SK-N-SH (cell line): ENCODE measurements at regions not wholly inside any gene's neighbourhood (a gene's known extent, or its start where the extent isn't known, plus 50 kb on each side); places are given as distances from the start of the nearest gene placed in this dataset.
"Not testable (repeated sequence)": the region's sequence is repeated elsewhere in the genome, so short reads cannot be mapped to it uniquely, and the experiment has no call there.

ENCODE experiments used
- CHD2 ChIP-seq: fragments of 150-350 bp; IDR thresholded peaks from 2 replicates; pipeline ENCODE4 v1.6.1; 2018; ENCODE audit warnings: low read length; ENCODE audit not compliant: partially characterized antibody
- ELF1 ChIP-seq: IDR thresholded peaks from 2 replicates; pipeline ENCODE4 v1.4.0; 2012
- EP300 ChIP-seq, 2 experiments: IDR thresholded peaks; 2 replicates each; pipeline versions ENCODE4 v1.4.0 to v1.6.1; 2012; ENCODE audit warnings: borderline replicate concordance in 1 of 2, low read depth in 1 of 2, low read length in 1 of 2
- EZH2phosphoT487 ChIP-seq: fragments of 200-600 bp; sonication (generic); IDR thresholded peaks from 2 replicates; pipeline ENCODE4 v1.6.1; 2017; ENCODE audit warnings: low read depth, mixed run types, mild to moderate bottlenecking, antibody characterized with exemption, moderate library complexity, borderline replicate concordance
- MEF2A ChIP-seq: IDR thresholded peaks from 2 replicates; pipeline ENCODE4 v1.4.0; 2012; ENCODE audit warnings: low read depth, borderline replicate concordance
- RAD21 ChIP-seq: IDR thresholded peaks from 2 replicates; pipeline ENCODE4 v1.6.1; 2012; ENCODE audit warnings: mild to moderate bottlenecking, low read length
- SIN3A ChIP-seq: IDR thresholded peaks from 2 replicates; pipeline ENCODE4 v1.6.1; 2012; ENCODE audit warnings: low read depth, mild to moderate bottlenecking, low read length, moderate library complexity, borderline replicate concordance
- TF ChIP-seq, protein P1 (sequence below): fragments of 200-600 bp; sonication (generic); IDR thresholded peaks from 2 replicates; pipeline ENCODE4 v1.6.1; 2017; ENCODE audit warnings: antibody characterized with exemption, mild to moderate bottlenecking, moderate library complexity
- TF ChIP-seq, protein P2 (sequence below): fragments of 150-350 bp; IDR thresholded peaks from 2 replicates; pipeline ENCODE4 v1.6.1; 2016; ENCODE audit warnings: mild to moderate bottlenecking, low read depth, low read length
- TF ChIP-seq, protein P3 (sequence below): IDR thresholded peaks from 2 replicates; pipeline ENCODE4 v1.6.1; 2012; ENCODE audit warnings: mild to moderate bottlenecking, low read depth, low read length, moderate library complexity
- TF ChIP-seq, protein P4 (sequence below): IDR thresholded peaks from 2 replicates; pipeline ENCODE4 v1.4.0; 2012; ENCODE audit warnings: low read depth, borderline replicate concordance
- TF ChIP-seq, protein P5 (sequence below): IDR thresholded peaks from 2 replicates; pipeline ENCODE4 v1.4.0; 2012; ENCODE audit warnings: low read depth, borderline replicate concordance

DNA sequence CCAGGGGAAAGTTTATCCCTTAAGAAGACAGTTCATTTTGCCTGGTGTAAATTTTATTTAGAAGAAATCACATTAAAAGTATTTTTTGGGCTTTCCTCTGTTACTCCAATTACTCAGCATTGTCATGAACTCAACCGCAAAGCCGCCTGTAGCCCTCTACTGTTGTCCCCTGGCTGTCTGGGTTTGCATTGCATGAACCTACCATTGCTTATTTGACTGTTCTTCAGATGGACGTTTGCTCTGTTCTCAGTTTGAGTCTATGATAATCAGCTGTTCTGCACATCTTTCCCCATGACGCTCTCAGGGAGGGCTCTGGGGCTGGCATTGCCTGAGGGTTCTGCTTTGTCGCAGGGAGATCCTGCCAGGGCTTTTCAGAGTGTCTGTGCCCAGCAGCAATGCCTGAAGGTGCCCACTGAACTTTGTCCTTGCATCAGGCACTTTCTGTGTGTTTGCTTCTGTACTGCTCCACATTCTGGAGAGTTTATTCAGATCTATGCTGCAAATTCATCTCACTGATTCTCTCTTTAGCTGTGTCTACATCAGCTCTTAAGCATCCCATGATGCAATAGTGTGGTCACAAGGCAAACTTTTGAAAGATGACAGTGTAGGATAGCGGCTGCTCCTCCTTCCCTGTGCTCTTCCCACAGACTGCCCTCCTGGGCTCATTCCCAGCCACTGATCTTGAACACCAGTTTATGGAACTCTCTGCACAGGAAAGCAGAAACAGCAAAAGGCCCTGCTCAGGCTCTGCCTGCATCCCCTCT lies 370.8 kb downstream of the TMEM121 start:
- TF ChIP-seq RAD21; EZH2phosphoT487; EP300 (IDR thresholded peaks at IDR 0.05; ENCODE audit: borderline replicate concordance in 1 of 2, low read depth in 1 of 2, low read length in 1 of 2); SIN3A; ELF1; CHD2; MEF2A: not testable (repeated sequence)
- TF ChIP-seq, protein P1, sequence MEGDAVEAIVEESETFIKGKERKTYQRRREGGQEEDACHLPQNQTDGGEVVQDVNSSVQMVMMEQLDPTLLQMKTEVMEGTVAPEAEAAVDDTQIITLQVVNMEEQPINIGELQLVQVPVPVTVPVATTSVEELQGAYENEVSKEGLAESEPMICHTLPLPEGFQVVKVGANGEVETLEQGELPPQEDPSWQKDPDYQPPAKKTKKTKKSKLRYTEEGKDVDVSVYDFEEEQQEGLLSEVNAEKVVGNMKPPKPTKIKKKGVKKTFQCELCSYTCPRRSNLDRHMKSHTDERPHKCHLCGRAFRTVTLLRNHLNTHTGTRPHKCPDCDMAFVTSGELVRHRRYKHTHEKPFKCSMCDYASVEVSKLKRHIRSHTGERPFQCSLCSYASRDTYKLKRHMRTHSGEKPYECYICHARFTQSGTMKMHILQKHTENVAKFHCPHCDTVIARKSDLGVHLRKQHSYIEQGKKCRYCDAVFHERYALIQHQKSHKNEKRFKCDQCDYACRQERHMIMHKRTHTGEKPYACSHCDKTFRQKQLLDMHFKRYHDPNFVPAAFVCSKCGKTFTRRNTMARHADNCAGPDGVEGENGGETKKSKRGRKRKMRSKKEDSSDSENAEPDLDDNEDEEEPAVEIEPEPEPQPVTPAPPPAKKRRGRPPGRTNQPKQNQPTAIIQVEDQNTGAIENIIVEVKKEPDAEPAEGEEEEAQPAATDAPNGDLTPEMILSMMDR = not testable (repeated sequence)
- TF ChIP-seq, protein P2, sequence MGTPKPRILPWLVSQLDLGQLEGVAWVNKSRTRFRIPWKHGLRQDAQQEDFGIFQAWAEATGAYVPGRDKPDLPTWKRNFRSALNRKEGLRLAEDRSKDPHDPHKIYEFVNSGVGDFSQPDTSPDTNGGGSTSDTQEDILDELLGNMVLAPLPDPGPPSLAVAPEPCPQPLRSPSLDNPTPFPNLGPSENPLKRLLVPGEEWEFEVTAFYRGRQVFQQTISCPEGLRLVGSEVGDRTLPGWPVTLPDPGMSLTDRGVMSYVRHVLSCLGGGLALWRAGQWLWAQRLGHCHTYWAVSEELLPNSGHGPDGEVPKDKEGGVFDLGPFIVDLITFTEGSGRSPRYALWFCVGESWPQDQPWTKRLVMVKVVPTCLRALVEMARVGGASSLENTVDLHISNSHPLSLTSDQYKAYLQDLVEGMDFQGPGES = not testable (repeated sequence)
- TF ChIP-seq, protein P3, sequence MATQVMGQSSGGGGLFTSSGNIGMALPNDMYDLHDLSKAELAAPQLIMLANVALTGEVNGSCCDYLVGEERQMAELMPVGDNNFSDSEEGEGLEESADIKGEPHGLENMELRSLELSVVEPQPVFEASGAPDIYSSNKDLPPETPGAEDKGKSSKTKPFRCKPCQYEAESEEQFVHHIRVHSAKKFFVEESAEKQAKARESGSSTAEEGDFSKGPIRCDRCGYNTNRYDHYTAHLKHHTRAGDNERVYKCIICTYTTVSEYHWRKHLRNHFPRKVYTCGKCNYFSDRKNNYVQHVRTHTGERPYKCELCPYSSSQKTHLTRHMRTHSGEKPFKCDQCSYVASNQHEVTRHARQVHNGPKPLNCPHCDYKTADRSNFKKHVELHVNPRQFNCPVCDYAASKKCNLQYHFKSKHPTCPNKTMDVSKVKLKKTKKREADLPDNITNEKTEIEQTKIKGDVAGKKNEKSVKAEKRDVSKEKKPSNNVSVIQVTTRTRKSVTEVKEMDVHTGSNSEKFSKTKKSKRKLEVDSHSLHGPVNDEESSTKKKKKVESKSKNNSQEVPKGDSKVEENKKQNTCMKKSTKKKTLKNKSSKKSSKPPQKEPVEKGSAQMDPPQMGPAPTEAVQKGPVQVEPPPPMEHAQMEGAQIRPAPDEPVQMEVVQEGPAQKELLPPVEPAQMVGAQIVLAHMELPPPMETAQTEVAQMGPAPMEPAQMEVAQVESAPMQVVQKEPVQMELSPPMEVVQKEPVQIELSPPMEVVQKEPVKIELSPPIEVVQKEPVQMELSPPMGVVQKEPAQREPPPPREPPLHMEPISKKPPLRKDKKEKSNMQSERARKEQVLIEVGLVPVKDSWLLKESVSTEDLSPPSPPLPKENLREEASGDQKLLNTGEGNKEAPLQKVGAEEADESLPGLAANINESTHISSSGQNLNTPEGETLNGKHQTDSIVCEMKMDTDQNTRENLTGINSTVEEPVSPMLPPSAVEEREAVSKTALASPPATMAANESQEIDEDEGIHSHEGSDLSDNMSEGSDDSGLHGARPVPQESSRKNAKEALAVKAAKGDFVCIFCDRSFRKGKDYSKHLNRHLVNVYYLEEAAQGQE = not testable (repeated sequence)
- TF ChIP-seq, protein P4, sequence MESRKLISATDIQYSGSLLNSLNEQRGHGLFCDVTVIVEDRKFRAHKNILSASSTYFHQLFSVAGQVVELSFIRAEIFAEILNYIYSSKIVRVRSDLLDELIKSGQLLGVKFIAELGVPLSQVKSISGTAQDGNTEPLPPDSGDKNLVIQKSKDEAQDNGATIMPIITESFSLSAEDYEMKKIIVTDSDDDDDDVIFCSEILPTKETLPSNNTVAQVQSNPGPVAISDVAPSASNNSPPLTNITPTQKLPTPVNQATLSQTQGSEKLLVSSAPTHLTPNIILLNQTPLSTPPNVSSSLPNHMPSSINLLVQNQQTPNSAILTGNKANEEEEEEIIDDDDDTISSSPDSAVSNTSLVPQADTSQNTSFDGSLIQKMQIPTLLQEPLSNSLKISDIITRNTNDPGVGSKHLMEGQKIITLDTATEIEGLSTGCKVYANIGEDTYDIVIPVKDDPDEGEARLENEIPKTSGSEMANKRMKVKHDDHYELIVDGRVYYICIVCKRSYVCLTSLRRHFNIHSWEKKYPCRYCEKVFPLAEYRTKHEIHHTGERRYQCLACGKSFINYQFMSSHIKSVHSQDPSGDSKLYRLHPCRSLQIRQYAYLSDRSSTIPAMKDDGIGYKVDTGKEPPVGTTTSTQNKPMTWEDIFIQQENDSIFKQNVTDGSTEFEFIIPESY = not testable (repeated sequence)
- TF ChIP-seq, protein P5, sequence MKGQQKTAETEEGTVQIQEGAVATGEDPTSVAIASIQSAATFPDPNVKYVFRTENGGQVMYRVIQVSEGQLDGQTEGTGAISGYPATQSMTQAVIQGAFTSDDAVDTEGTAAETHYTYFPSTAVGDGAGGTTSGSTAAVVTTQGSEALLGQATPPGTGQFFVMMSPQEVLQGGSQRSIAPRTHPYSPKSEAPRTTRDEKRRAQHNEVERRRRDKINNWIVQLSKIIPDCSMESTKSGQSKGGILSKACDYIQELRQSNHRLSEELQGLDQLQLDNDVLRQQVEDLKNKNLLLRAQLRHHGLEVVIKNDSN = not testable (repeated sequence)
